ENCODE measurements at regions not wholly inside any gene's neighbourhood (a gene's known extent, or its start where the extent isn't known, plus 50 kb on each side); places are given as distances from the start of the nearest gene placed in this dataset.

- no peak for TF ChIP-seq CTCF (IDR thresholded peaks at IDR 0.05)
- TF ChIP-seq POLR2A (IDR thresholded peaks at IDR 0.05): no peak
- TF ChIP-seq POLR2AphosphoS5 (IDR thresholded peaks at IDR 0.05): no peak
- TF ChIP-seq EP300 (IDR thresholded peaks at IDR 0.05): no peak
Measured at GRCh38 chr3:139778682-139779233, 101.0 kb upstream of the NMNAT3 start.
